GM13976 (cell line): ENCODE measurements at regions not wholly inside any gene's neighbourhood (a gene's known extent, or its start where the extent isn't known, plus 50 kb on each side); places are given as distances from the start of the nearest gene placed in this dataset.

Experiments used
- DNase-seq: peaks from one replicate; pipeline ENCODE4 v3.0.0; 2012; ENCODE audit warnings: low spot score
- in situ Hi-C: fragments of 300-500 bp; cut with MboI; formaldehyde crosslinking; loops from one replicate; pipeline ENCODE4 v1.12.0; 2022; ENCODE audit warnings: low sequenced_read_pairs, mixed read lengths, inconsistent platforms; ENCODE audit not compliant: unreplicated experiment
- TF ChIP-seq, protein P1 (sequence below): IDR thresholded peaks from 2 replicates; pipeline ENCODE4 v1.5.1; 2012; ENCODE audit warnings: borderline replicate concordance, mild to moderate bottlenecking; ENCODE audit not compliant: insufficient read depth; ENCODE audit errors: extremely low read depth, missing control alignments, control extremely low read depth

DNA sequence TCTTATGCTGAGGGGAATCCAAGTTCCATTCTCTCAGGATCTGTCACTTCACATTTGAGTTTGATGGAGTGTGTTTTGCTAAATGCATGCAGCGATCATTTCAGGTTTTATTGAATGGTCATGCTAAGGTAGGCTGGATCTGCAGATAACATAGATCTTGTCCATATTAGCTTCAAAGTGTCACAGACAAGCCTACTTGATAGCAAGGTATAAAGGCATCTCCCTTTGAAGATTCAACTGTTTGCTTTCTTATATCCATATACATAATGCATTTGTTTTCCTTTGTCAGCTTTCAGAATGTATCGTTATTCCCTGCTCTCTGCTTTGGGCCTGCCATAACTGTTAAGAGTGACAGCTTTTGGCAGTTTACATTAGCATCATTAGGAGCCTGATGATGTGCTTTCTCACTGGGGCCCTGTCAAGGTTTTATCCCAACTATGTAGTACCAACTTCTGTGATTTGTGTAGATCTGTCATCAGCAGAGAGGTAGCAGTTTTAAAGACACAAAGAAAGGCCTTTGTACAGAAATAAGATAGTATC lies 604.3 kb upstream of the CDH7 start:
- in situ Hi-C loops: no loop called here
- no peak for DNase-seq
- TF ChIP-seq, protein P1, sequence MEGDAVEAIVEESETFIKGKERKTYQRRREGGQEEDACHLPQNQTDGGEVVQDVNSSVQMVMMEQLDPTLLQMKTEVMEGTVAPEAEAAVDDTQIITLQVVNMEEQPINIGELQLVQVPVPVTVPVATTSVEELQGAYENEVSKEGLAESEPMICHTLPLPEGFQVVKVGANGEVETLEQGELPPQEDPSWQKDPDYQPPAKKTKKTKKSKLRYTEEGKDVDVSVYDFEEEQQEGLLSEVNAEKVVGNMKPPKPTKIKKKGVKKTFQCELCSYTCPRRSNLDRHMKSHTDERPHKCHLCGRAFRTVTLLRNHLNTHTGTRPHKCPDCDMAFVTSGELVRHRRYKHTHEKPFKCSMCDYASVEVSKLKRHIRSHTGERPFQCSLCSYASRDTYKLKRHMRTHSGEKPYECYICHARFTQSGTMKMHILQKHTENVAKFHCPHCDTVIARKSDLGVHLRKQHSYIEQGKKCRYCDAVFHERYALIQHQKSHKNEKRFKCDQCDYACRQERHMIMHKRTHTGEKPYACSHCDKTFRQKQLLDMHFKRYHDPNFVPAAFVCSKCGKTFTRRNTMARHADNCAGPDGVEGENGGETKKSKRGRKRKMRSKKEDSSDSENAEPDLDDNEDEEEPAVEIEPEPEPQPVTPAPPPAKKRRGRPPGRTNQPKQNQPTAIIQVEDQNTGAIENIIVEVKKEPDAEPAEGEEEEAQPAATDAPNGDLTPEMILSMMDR: no peak

- in situ Hi-C loops: no loop called here
- no peak for DNase-seq
- TF ChIP-seq, protein P1: no peak
These were observed 605.5 kb upstream of the CDH7 start for GRCh38 chr18:65145312-65145711.

DNA sequence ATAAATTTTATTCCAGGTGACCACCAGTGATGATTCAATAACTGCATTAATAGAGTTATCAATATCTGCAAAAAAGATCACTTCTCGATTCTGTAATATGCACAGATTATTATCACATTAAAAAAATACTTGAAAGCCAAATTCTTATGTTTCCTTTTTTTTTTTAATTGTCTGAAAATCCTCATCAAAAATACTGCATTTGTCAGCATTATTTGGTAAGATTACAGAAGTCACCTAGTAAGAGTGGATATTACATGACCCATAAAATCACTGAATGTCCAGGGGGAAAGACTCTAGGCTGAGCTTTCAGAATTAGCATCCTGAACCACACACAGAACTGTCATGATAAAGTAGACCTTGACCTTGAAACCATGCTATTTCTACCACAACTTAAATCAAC lies 617.2 kb upstream of the CDH7 start:
- in situ Hi-C loops: no loop called here
- no peak for DNase-seq
- TF ChIP-seq, protein P1: no peak

DNA sequence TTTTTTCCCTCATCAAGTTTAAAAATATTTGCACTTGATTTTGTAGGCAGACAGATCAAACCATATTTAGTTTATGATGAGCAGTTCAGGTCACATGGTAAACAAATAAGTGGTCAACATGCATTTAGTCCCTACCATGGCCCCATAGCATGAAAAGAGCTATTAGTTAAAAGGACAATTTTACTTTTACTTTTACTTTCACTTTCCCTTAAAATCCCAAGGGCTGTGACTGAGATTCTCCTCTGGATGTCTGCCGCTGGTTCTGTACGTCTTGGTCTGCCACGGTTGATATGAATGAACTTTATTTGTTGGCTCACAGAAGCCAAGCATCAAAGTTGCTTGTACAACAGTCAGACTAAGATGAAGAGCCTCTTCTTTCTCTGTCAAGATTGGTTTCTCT lies 626.2 kb upstream of the CDH7 start:
- in situ Hi-C loops: no loop called here
- DNase-seq: no peak
- TF ChIP-seq, protein P1: no peak

DNA sequence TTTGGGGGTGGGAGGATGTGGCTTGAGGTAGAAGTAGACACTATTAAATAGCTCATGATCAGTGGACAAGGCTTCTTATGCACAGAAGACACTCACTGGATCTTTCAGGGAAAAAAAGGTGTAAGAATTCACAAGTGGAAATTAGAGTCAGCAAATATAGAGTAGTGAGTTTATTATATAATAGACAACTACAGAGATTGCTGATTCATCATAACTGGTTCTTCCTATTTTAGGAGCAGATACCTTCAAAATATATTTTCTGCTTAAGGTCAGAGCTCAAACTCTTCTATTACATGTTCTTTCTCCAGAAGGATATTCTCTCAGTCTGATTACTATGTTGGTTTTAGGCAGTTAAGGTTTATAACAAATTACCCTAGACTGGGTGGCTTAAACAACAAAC lies 646.9 kb upstream of the CDH7 start:
- no peak for DNase-seq
- in situ Hi-C loops: no loop called here
- TF ChIP-seq, protein P1: no peak

DNA sequence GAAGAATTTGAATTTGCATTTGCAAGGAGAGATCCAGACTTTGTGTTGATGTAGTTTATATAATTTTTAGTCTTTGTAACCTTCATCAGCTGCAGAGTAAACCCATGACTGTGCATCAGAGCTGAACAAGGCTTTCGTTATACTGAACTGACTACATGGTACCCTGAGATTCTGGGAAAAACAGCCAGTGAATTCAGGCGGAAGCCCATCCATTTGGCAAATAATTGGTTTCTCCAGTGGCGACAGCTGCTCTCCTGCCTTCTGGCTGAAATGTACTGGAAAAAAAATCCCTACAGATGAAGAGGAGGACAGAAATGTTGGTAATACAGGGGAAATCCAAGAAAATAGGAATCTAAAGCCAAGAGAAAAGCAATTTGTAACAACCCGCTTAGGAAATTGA lies 657.5 kb upstream of the CDH7 start:
- TF ChIP-seq, protein P1: no peak
- in situ Hi-C loops: no loop called here
- no peak for DNase-seq
